ENCODE measurements at regions not wholly inside any gene's neighbourhood (a gene's known extent, or its start where the extent isn't known, plus 50 kb on each side); places are given as distances from the start of the nearest gene placed in this dataset.

DNA sequence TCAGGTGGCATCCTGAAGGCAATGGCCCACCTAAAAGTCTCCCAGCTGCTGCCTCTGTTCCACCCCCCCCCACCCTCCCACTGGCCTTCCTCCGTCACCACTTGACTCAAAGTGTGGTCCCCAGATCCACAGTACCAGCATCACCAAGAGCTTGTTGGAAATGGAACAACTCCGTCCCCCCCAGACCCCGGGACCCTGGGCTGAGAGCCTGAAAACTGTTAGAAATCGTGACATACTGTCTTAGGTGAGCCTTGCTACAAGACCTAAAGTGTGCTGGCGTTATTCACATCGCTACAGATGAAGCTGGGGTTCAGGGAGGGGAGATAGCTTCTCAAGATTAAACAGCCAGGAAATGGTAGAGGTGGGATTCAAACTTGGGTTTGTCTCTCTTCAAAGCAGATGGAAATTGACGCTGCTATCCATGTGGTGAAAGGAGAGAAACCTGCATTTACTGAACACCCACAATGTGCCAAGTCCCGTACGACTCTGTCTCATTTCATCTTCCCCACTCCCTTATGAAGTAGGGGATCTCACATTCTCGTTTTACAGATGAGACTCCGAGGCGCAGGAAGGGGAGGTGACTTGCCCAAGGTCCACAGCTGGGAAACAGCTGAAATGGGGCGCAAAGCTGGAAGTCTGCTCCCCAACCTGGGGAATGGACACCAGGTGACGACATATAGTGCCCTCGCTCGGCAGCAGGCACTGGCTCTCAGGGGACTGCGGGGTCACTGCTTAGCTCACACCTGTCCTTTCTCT is 52.8 kb upstream of the IFFO2 start:
- TF ChIP-seq, protein P1, sequence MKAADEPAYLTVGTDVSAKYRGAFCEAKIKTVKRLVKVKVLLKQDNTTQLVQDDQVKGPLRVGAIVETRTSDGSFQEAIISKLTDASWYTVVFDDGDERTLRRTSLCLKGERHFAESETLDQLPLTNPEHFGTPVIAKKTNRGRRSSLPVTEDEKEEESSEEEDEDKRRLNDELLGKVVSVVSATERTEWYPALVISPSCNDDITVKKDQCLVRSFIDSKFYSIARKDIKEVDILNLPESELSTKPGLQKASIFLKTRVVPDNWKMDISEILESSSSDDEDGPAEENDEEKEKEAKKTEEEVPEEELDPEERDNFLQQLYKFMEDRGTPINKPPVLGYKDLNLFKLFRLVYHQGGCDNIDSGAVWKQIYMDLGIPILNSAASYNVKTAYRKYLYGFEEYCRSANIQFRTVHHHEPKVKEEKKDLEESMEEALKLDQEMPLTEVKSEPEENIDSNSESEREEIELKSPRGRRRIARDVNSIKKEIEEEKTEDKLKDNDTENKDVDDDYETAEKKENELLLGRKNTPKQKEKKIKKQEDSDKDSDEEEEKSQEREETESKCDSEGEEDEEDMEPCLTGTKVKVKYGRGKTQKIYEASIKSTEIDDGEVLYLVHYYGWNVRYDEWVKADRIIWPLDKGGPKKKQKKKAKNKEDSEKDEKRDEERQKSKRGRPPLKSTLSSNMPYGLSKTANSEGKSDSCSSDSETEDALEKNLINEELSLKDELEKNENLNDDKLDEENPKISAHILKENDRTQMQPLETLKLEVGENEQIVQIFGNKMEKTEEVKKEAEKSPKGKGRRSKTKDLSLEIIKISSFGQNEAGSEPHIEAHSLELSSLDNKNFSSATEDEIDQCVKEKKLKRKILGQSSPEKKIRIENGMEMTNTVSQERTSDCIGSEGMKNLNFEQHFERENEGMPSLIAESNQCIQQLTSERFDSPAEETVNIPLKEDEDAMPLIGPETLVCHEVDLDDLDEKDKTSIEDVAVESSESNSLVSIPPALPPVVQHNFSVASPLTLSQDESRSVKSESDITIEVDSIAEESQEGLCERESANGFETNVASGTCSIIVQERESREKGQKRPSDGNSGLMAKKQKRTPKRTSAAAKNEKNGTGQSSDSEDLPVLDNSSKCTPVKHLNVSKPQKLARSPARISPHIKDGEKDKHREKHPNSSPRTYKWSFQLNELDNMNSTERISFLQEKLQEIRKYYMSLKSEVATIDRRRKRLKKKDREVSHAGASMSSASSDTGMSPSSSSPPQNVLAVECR (CRISPR knock-in tag; IDR thresholded peaks at IDR 0.05; ENCODE audit: borderline replicate concordance) = no peak
- TF ChIP-seq MED1 (CRISPR knock-in tag; IDR thresholded peaks at IDR 0.05) (no peak), SP2 (CRISPR knock-in tag; IDR thresholded peaks at IDR 0.05) (no peak), ZFP37 (CRISPR knock-in tag; IDR thresholded peaks at IDR 0.05; ENCODE audit: borderline replicate concordance) (no peak), MAZ (IDR thresholded peaks at IDR 0.05; ENCODE audit: borderline replicate concordance, low read depth, low read length) (no peak), MAZ (CRISPR knock-in tag; IDR thresholded peaks at IDR 0.05; ENCODE audit: low read depth) (no peak), CHD2 (IDR thresholded peaks at IDR 0.05; ENCODE audit: low read depth, low read length) (no peak), POLR2A (IDR thresholded peaks at IDR 0.05; ENCODE audit: insufficient read depth in 1 of 2, low read depth in 2 of 2, low read length in 2 of 2) (no peak)
- TF ChIP-seq, protein P2, sequence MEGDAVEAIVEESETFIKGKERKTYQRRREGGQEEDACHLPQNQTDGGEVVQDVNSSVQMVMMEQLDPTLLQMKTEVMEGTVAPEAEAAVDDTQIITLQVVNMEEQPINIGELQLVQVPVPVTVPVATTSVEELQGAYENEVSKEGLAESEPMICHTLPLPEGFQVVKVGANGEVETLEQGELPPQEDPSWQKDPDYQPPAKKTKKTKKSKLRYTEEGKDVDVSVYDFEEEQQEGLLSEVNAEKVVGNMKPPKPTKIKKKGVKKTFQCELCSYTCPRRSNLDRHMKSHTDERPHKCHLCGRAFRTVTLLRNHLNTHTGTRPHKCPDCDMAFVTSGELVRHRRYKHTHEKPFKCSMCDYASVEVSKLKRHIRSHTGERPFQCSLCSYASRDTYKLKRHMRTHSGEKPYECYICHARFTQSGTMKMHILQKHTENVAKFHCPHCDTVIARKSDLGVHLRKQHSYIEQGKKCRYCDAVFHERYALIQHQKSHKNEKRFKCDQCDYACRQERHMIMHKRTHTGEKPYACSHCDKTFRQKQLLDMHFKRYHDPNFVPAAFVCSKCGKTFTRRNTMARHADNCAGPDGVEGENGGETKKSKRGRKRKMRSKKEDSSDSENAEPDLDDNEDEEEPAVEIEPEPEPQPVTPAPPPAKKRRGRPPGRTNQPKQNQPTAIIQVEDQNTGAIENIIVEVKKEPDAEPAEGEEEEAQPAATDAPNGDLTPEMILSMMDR (CRISPR knock-in tag; IDR thresholded peaks at IDR 0.05) = no peak
- TF ChIP-seq, protein P3, sequence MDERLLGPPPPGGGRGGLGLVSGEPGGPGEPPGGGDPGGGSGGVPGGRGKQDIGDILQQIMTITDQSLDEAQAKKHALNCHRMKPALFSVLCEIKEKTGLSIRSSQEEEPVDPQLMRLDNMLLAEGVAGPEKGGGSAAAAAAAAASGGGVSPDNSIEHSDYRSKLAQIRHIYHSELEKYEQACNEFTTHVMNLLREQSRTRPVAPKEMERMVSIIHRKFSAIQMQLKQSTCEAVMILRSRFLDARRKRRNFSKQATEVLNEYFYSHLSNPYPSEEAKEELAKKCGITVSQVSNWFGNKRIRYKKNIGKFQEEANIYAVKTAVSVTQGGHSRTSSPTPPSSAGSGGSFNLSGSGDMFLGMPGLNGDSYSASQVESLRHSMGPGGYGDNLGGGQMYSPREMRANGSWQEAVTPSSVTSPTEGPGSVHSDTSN (CRISPR knock-in tag; IDR thresholded peaks at IDR 0.05) = no peak

All from HepG2 (cell line).